Heart right ventricle (tissue), 16 donors: ENCODE measurements at regions not wholly inside any gene's neighbourhood (a gene's known extent, or its start where the extent isn't known, plus 50 kb on each side); places are given as distances from the start of the nearest gene placed in this dataset.
"Not testable (repeated sequence)": the region's sequence is repeated elsewhere in the genome, so short reads cannot be mapped to it uniquely, and the experiment has no call there.

Source experiments
- ATAC-seq, 8 donors: fragments of 200-7000 bp; cut with Tn5 transposase; one replicate each; pipeline ENCODE4 v1.9.1; 2020; ENCODE audit warnings: mild to moderate bottlenecking in 8 of 8, moderate library complexity in 8 of 8, moderate number of reproducible peaks in 1 of 8
- DNase-seq, 2 donors: peaks; one replicate each; pipeline ENCODE4 v3.0.0-alpha.2; 2020
- H3K27ac ChIP-seq, 10 donors: fragments of 200-600 bp; sonication (generic) in 2 of 10; one replicate each; pipeline versions ENCODE4 v1.5.0 to v1.8.0; 2020 to 2022; ENCODE audit warnings: mild to moderate bottlenecking in 3 of 10
- H3K27me3 ChIP-seq, 7 donors: fragments of 200-600 bp; one replicate each; pipeline ENCODE4 v1.8.0; 2021 to 2022; ENCODE audit warnings: mild to moderate bottlenecking in 2 of 7
- H3K36me3 ChIP-seq, 9 donors: fragments of 200-600 bp; sonication (generic) in 1 of 9; one replicate each; pipeline versions ENCODE4 v1.5.0 to v1.8.0; 2020 to 2022; ENCODE audit warnings: mild to moderate bottlenecking in 2 of 9
- H3K4me1 ChIP-seq, 9 donors: fragments of 200-600 bp; sonication (generic) in 1 of 9; one replicate each; pipeline versions ENCODE4 v1.5.0 to v1.8.0; 2020 to 2022; ENCODE audit warnings: mild to moderate bottlenecking in 4 of 9
- H3K4me3 ChIP-seq, 10 donors: fragments of 200-600 bp; sonication (generic) in 2 of 10; one replicate each; pipeline versions ENCODE4 v1.5.0 to v1.8.0; 2020 to 2022; ENCODE audit warnings: mild to moderate bottlenecking in 7 of 10, moderate library complexity in 2 of 10
- H3K9me3 ChIP-seq, 11 donors: fragments of 200-600 bp in 10 of 11; sonication (generic) in 2 of 11; one replicate each; pipeline versions ENCODE4 v1.5.0 to v1.8.0; 2013 to 2022; ENCODE audit warnings: mild to moderate bottlenecking in 2 of 11, control low read depth in 1 of 11, moderate library complexity in 1 of 11
- CTCF ChIP-seq, 9 donors: fragments of 200-600 bp; sonication (generic) in 2 of 9; IDR thresholded peaks; one replicate each; pipeline versions ENCODE4 v1.5.0 to v1.8.0; 2021 to 2022; ENCODE audit warnings: antibody characterized with exemption in 9 of 9, mild to moderate bottlenecking in 5 of 9, moderate library complexity in 1 of 9
- WGBS, 2 donors: extraction: QIAGEN DNeasy Blood & Tissue Kit; methylation state at CpG; one replicate each; pipeline ENCODE4 v1.1.7; 2013; ENCODE audit warnings: inconsistent platforms in 1 of 2; 5-methylcytosine and 5-hydroxymethylcytosine counted together
- intact Hi-C, 10 donors: fragments of 100-400 bp; cut with DNase I; formaldehyde crosslinking; loops; one replicate each; pipeline versions ENCODE4 v1.11.1 to v1.14.2; 2022
- donor health status: Arrhythmogenic right ventricular cardiomyopathy.
- donor health status: ischemic (EF 13 %, LVEDD 7.1; RV severe dilation, severe dysfunction).
- donor health status: healthy with polysubstance abuse.
- donor health status: DM: no; HTN: yes; CAD: no.
- donor health status: DM: no; HTN: no; CAD: no.
- donor health status: ischemic (EF 25% LVEDD 6.9; RV normal size, moderate dysfunction).
- donor health status: ischemic (EF 25% LVEDD 5.7; RV mildly dilated, moderate dysfunction).
- donor health status: healthy.
- donor health status: DM: yes; HTN: yes; CAD: no.
- donor health status: Ischemic cardiomyopathy.
- donor health status: ischemic (EF 35%, LVEDD 5.7; RV mildly dilated, moderate dysfunction).
- donor health status: nonischemic (EF 11% LVEDD 7.7; RV severe dilation, severe dysfunction).
- donor health status: DM: yes; HTN: yes; CAD: no.
- donor health status: PGD.
- donor health status: ischemic (EF 29% LVEDD 5.4; RV normal size, mild dysfunction).
- donor health status: nonischemic (EF 23%, LVEDD 6.1; RV moderate dilation, normal function).

GRCh38 chr10:55628260-55628701 lies 732.8 kb downstream of the ZWINT start:
- H3K27me3 ChIP-seq, result peaks cover 0 to 31% (median 25%) of the 10 kb centered on the region in 7 donors
- H3K27ac ChIP-seq, result no peak overlapping the region
- intact Hi-C loops, result no loop called here
- peaks cover 0 to 29% (median 18%) of the 10 kb centered on the region in 9 donors for H3K4me1 ChIP-seq
- TF ChIP-seq CTCF (IDR thresholded peaks at IDR 0.05), result no peak
- ATAC-seq, result peak in 5 of 8 donors; percentile 18 to 40 (median 24)
- H3K36me3 ChIP-seq, result no peaks in the 10 kb centered on the region
- H3K9me3 ChIP-seq, result no peaks in the 10 kb centered on the region
- peak overlapping the region in 8 of 10 donors; percentile 9 to 37 (median 23) for H3K4me3 ChIP-seq
- 1% methylated on average over 30 of the region's 30 CpGs for WGBS, 2 donors
- DNase-seq, result no peak

- Histone ChIP-seq H3K4me3 (peak overlapping the region in 7 of 10 donors; percentile 9 to 37 (median 25)), H3K27me3 (peaks cover 0 to 31% (median 25%) of the 10 kb centered on the region in 7 donors), H3K27ac (no peak overlapping the region), H3K9me3 (no peaks in the 10 kb centered on the region), H3K36me3 (no peaks in the 10 kb centered on the region), H3K4me1 (peaks cover 0 to 29% (median 18%) of the 10 kb centered on the region in 9 donors)
- 2 to 3% methylated on average over 26 of the region's 26 CpGs for WGBS, 2 donors
- intact Hi-C loops, result no loop called here
- no peak for DNase-seq
- no peak for TF ChIP-seq CTCF (IDR thresholded peaks at IDR 0.05)
- ATAC-seq, result no peak
Measured at GRCh38 chr10:55627501-55628051, 733.5 kb downstream of the ZWINT start.

GRCh38 chr10:55601690-55602478 lies 759.2 kb downstream of the ZWINT start:
- H3K4me1 ChIP-seq, H3K9me3 ChIP-seq, DNase-seq, intact Hi-C loops, ATAC-seq, H3K27ac ChIP-seq, H3K27me3 ChIP-seq, H3K36me3 ChIP-seq: not testable (repeated sequence)
- WGBS, 2 donors, result 0 to 1% methylated on average over 29 of the region's 29 CpGs
- H3K4me3 ChIP-seq, result peak overlapping the region in 5 of 10 donors; percentile 3 to 30 (median 27)

GRCh38 chr10:55551603-55552002 lies 750.6 kb upstream of the PCDH15 start:
- Histone ChIP-seq H3K4me1 (no peaks in the 10 kb centered on the region), H3K9me3 (no peaks in the 10 kb centered on the region), H3K36me3 (no peaks in the 10 kb centered on the region), H3K27me3 (no peaks in the 10 kb centered on the region), H3K27ac (no peak overlapping the region), H3K4me3 (no peak overlapping the region)
- no peak for ATAC-seq
- DNase-seq, result no peak
- TF ChIP-seq CTCF (IDR thresholded peaks at IDR 0.05), result no peak
- WGBS, 2 donors, result 86 to 88% methylated on average over 2 of the region's 2 CpGs
- intact Hi-C loops, result no loop called here

GRCh38 chr10:55550236-55550635 lies 749.2 kb upstream of the PCDH15 start:
- ATAC-seq (no peak), DNase-seq (no peak)
- Histone ChIP-seq H3K27me3 (no peaks in the 10 kb centered on the region), H3K36me3 (no peaks in the 10 kb centered on the region), H3K9me3 (no peaks in the 10 kb centered on the region), H3K4me3 (no peak overlapping the region), H3K27ac (no peak overlapping the region), H3K4me1 (no peaks in the 10 kb centered on the region)
- intact Hi-C loops, result no loop called here
- 58 to 71% methylated on average over 2 of the region's 2 CpGs for WGBS, 2 donors
- TF ChIP-seq CTCF (IDR thresholded peaks at IDR 0.05), result no peak

- WGBS, 2 donors, result 86 to 88% methylated on average over 7 of the region's 7 CpGs
- not testable (repeated sequence) for ATAC-seq
Measured at GRCh38 chr10:55537497-55537896, 736.5 kb upstream of the PCDH15 start.

More at GRCh38 chr10:55537497-55537896, 736.5 kb upstream of the PCDH15 start:
- intact Hi-C loops, H3K27ac ChIP-seq, H3K36me3 ChIP-seq, H3K27me3 ChIP-seq, H3K4me3 ChIP-seq, DNase-seq, H3K4me1 ChIP-seq: not testable (repeated sequence)
- H3K9me3 ChIP-seq, result peaks cover 0 to 13% (median 0%) of the 10 kb centered on the region in 11 donors
